ENCODE measurements at regions not wholly inside any gene's neighbourhood (a gene's known extent, or its start where the extent isn't known, plus 50 kb on each side); places are given as distances from the start of the nearest gene placed in this dataset.

DNA sequence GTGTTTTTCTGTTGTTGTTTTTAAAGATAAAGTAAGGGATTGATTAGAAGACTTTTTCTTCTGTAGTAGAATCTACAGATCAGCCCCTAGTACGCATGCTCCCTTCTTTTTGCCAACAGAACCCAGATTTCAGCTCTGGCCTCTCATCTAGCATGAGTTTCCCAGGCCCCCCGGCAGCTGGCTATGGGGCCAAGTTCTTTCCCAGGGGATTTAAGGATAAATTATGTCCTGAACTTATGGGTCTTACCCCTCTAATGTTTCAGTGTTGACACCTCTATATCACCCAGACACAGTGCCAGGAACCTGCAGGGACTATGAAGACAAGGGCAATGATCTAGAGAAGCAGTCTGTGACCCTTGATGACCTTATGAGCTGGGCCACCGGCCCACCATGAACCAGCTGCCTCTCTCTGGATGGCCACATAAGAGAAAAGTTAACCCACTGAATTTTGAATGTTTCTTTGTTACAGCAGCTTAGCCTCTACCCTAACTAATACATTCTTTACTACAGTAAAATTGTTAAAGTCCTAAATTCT is 150.5 kb downstream of the UNC5CL start:
- Histone ChIP-seq H3K79me2 (ENCODE audit: insufficient read depth, low read length) (no peaks in the 10 kb centered on the region), H2AFZ (ENCODE audit: low read depth, low read length, severe bottlenecking) (no peak overlapping the region), H3K9ac (ENCODE audit: low read length) (no peak overlapping the region), H3F3A (ENCODE audit: insufficient read depth) (no peaks in the 10 kb centered on the region), H3K9me3 (ENCODE audit: insufficient read depth, low read length) (no peaks in the 10 kb centered on the region), H3K4me2 (ENCODE audit: low read depth, low read length, poor library complexity, severe bottlenecking) (no peak overlapping the region), H3K27ac (ENCODE audit: low read depth, low read length) (no peak overlapping the region), H4K20me1 (ENCODE audit: low read depth, low read length) (no peaks in the 10 kb centered on the region), H3K4me3 (ENCODE audit: insufficient read depth, low read length, poor library complexity, severe bottlenecking) (no peak overlapping the region), H3K9me2 (replicated peaks; ENCODE audit: insufficient read depth, low read length) (no peaks in the 10 kb centered on the region), H3K27me3 (ENCODE audit: low read length) (no peaks in the 10 kb centered on the region), H3K36me3 (ENCODE audit: low read length) (no peaks in the 10 kb centered on the region)
- TF ChIP-seq, protein P1, sequence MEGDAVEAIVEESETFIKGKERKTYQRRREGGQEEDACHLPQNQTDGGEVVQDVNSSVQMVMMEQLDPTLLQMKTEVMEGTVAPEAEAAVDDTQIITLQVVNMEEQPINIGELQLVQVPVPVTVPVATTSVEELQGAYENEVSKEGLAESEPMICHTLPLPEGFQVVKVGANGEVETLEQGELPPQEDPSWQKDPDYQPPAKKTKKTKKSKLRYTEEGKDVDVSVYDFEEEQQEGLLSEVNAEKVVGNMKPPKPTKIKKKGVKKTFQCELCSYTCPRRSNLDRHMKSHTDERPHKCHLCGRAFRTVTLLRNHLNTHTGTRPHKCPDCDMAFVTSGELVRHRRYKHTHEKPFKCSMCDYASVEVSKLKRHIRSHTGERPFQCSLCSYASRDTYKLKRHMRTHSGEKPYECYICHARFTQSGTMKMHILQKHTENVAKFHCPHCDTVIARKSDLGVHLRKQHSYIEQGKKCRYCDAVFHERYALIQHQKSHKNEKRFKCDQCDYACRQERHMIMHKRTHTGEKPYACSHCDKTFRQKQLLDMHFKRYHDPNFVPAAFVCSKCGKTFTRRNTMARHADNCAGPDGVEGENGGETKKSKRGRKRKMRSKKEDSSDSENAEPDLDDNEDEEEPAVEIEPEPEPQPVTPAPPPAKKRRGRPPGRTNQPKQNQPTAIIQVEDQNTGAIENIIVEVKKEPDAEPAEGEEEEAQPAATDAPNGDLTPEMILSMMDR (IDR thresholded peaks at IDR 0.05; ENCODE audit: insufficient read depth, low read length, poor library complexity, severe bottlenecking): no peak
- no peak for TF ChIP-seq EZH2phosphoT487 (conservative IDR thresholded peaks at IDR 0.05; ENCODE audit: low read length)

DNA sequence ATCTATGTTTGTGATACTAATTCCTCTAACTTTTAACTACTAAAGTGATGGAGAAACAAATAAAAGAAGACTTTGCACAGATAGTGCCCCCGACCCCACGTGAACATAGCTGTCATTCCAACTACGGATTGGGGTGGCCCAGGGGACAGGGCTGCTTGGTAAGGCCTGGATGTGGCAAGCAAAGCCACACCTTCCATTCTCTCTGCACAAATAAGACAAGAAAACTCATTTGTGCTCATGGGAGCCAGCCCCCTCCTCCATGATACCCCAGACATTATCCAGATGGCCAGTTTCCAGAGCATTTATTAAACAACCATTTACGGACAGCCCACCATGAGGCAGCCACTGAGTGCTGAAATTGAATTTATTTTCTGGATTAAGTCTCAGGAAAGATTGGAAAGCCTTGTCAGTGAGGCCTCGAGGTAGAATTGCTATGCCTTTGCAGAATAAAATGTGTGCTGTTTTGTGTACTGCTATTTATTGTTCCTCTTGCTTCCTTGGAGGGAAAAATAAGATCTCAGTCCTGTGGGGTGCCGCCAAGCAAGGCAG is 151.2 kb downstream of the UNC5CL start:
- Histone ChIP-seq H2AFZ (ENCODE audit: low read depth, low read length, severe bottlenecking) (no peak overlapping the region), H4K20me1 (ENCODE audit: low read depth, low read length) (no peaks in the 10 kb centered on the region), H3K27ac (ENCODE audit: low read depth, low read length) (no peak overlapping the region), H3K9ac (ENCODE audit: low read length) (no peak overlapping the region), H3K4me3 (ENCODE audit: insufficient read depth, low read length, poor library complexity, severe bottlenecking) (no peak overlapping the region), H3K9me2 (replicated peaks; ENCODE audit: insufficient read depth, low read length) (no peaks in the 10 kb centered on the region), H3K4me2 (ENCODE audit: low read depth, low read length, poor library complexity, severe bottlenecking) (no peak overlapping the region), H3K36me3 (ENCODE audit: low read length) (no peaks in the 10 kb centered on the region), H3F3A (ENCODE audit: insufficient read depth) (no peaks in the 10 kb centered on the region), H3K79me2 (ENCODE audit: insufficient read depth, low read length) (no peaks in the 10 kb centered on the region), H3K9me3 (ENCODE audit: insufficient read depth, low read length) (no peaks in the 10 kb centered on the region), H3K27me3 (ENCODE audit: low read length) (no peaks in the 10 kb centered on the region)
- TF ChIP-seq, protein P1 (IDR thresholded peaks at IDR 0.05; ENCODE audit: insufficient read depth, low read length, poor library complexity, severe bottlenecking): no peak
- no peak for TF ChIP-seq EZH2phosphoT487 (conservative IDR thresholded peaks at IDR 0.05; ENCODE audit: low read length)

DNA sequence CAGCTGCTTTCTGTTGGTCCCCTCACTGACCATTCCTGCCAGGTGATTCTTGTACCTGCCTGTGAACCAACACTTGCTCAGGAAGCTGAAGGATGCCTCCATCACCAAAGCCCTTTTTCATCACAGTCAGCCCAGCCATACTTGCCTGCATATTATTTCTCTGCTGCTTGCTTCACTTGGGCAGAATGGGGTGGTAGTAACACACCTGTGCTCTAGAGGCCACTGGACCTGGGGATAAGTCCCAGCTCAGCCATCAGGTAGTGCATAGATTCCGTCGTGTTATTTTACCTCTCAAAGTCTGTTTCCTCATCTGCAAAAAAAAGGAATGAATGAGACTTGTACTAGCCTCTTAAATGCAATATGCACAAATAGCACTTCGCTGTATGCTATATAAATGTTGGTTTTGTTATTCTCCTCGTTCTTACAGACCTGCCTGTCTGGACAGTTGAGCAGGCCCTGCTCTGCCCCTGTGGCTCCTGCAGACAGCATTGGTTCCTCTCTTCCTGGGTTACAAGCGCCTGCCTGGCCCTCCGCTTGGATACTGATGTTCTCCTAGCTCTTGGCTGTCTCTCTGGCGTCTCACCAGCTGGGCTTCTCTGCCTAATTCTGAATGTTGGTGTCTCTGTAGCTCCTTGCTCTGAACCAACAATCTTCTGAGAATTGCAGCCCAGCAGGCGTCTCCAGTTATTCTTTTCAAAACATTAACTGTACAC is 151.8 kb downstream of the UNC5CL start:
- no peak overlapping the region for H2AFZ ChIP-seq (ENCODE audit: low read depth, low read length, severe bottlenecking)
- H3K4me3 ChIP-seq (ENCODE audit: insufficient read depth, low read length, poor library complexity, severe bottlenecking): no peak overlapping the region
- no peaks in the 10 kb centered on the region for H3F3A ChIP-seq (ENCODE audit: insufficient read depth)
- no peaks in the 10 kb centered on the region for H3K9me2 ChIP-seq (replicated peaks; ENCODE audit: insufficient read depth, low read length)
- H3K27ac ChIP-seq (ENCODE audit: low read depth, low read length): no peak overlapping the region
- no peaks in the 10 kb centered on the region for H3K27me3 ChIP-seq (ENCODE audit: low read length)
- no peak overlapping the region for H3K4me2 ChIP-seq (ENCODE audit: low read depth, low read length, poor library complexity, severe bottlenecking)
- H3K36me3 ChIP-seq (ENCODE audit: low read length): no peaks in the 10 kb centered on the region
- H3K9ac ChIP-seq (ENCODE audit: low read length): no peak overlapping the region
- no peaks in the 10 kb centered on the region for H3K79me2 ChIP-seq (ENCODE audit: insufficient read depth, low read length)
- TF ChIP-seq EZH2phosphoT487 (conservative IDR thresholded peaks at IDR 0.05; ENCODE audit: low read length): no peak
- TF ChIP-seq, protein P1 (IDR thresholded peaks at IDR 0.05; ENCODE audit: insufficient read depth, low read length, poor library complexity, severe bottlenecking): no peak
- no peaks in the 10 kb centered on the region for H3K9me3 ChIP-seq (ENCODE audit: insufficient read depth, low read length)
- H4K20me1 ChIP-seq (ENCODE audit: low read depth, low read length): no peaks in the 10 kb centered on the region
